GM18861 (cell line): ENCODE measurements at regions not wholly inside any gene's neighbourhood (a gene's known extent, or its start where the extent isn't known, plus 50 kb on each side); places are given as distances from the start of the nearest gene placed in this dataset.
"Not testable (repeated sequence)": the region's sequence is repeated elsewhere in the genome, so short reads cannot be mapped to it uniquely, and the experiment has no call there.

ENCODE experiments used
- ATAC-seq: cut with Tn5 transposase; IDR thresholded peaks from one replicate; pipeline ENCODE4 v1.9.1; 2021; ENCODE audit not compliant: unreplicated experiment

- peak; percentile 50 for ATAC-seq
Measured at GRCh38 chr5:63022403-63022802, 443.8 kb downstream of the LRRC70 start.

DNA sequence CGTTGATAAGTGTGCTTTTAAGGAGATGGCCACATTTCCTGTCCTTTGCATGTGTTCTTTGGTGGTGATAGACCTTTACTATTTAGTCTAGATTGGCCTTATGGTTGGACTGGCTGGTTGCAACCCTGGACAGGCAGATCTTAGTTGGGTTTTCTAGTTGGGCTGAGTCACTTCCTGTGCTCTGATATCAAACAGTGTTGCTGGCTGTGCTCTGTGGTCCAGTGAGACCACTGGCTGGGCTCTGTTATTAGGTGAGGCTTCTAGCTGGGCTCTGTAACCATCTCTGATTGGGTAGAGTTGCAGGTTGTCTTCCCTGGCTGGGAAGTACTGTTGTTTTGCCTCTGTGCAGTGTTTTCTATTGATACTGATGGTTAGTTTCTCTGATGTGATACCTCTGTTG, 432.5 kb downstream of the LRRC70 start:
- no peak for ATAC-seq

GRCh38 chr5:63008195-63008594, 429.6 kb downstream of the LRRC70 start:
- ATAC-seq: no peak

DNA sequence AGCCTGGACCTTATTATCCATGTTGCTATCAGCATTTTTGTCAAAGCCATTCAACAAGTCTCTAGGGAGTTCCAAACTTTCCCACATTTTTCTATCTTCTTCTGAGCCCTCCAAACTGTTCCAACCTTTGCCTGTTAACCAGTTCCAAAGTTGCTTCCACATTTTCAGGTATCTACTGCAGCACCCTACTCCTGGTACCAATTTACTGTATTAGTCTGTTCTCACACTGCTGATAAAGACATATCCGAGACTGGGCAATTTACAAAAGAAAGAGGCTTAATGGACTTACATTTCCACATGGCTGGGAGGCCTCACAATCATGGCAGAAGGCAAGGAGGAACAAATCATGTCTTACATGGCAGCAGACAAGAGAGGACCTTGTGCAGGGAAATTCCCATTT, 416.2 kb downstream of the LRRC70 start:
- not testable (repeated sequence) for ATAC-seq

- no peak for ATAC-seq
Measured at GRCh38 chr5:62985749-62986148, 407.1 kb downstream of the LRRC70 start.

- ATAC-seq: no peak
Measured at GRCh38 chr5:62982348-62982747, 403.7 kb downstream of the LRRC70 start.

DNA sequence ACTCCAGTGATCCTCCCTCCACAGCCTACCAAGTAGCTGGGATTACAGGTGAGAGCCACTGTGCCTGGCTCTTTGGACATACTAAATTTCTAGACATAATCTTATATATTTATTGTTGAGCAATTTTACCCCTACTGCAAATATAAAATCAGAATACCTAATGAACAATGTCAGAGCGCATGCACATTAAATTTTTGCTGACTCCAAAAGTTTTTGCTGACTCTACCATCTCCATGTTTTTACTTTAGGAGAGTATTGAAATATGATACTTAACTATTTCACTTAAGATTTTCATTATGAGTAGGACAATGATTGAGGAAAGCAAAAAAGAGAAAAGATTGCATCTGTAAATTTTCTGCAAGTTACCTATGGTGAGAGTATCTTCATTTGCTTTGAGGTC, 402.3 kb downstream of the LRRC70 start:
- no peak for ATAC-seq

DNA sequence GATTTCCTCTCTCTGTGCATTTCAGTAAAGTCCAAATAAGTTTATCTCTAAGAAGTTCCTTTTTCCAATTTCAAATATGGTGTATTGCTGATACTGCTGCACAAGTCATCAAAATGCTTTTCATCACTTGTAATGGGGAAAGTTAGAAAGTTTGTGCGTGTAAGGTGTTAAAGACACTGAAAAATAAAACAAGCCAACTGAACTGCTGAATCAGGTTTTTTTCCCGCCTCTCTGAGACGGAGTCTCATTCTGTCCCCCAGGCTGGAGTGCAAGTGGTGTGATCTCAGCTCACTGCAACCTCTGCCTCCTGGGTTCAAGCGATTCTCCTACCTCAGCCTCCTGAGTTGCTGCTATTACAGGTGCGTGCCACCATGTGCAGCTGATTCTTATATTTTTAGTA, 400.9 kb downstream of the LRRC70 start:
- ATAC-seq: no peak

GRCh38 chr5:62977661-62978060, 399.0 kb downstream of the LRRC70 start:
- ATAC-seq: no peak

DNA sequence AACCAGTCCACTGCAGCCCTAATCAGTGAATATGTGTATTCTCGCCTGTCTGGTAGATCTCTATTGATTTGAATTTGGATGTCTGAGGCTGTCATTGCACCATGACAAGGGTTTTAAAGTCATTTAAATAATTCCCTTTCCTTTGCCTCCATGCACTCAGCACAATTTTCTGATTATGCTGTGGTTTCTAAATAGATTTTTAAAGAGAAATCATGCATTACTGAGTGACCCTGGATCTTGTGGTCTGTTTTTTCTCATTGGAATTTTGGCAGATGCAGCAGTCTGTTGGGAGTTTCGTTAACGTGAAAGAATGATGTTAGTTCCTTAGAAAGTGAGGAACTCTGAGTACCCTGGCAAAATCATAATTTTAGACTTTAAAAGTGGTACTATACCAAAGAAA, 396.0 kb downstream of the LRRC70 start:
- no peak for ATAC-seq

DNA sequence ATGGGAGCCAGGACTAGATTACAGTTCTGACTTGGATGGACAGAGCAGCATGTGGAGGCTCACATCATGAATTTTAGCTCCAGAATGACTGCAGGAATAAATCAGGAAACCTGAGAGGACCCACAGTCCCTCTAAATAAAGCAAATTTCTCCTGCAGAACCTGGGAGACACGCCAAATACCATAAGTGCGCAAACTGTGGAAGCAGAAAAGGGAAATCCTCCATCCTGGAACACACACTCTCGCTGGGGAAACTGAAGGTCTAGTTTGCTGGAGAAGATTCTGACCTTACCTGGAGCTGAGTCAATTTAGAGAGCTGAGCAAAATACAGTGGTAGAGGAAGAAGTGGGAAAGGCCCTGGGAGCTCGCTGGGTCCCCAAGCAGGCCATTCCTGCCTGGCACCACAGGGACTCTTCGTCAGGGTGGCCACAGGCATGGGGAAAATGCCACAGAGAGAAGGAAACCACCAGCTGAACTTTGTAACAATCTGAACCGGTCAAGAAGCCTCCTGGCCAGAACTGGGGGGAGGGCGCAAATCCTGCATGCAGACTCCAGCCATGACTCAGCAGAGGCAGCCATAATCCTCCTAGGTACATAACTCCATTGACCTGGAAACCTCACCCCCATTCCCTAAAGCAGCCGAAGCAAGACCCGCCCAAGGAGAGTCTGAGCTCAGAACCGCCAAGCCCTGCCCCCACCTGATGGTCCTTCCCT, 390.9 kb downstream of the LRRC70 start:
- no peak for ATAC-seq

DNA sequence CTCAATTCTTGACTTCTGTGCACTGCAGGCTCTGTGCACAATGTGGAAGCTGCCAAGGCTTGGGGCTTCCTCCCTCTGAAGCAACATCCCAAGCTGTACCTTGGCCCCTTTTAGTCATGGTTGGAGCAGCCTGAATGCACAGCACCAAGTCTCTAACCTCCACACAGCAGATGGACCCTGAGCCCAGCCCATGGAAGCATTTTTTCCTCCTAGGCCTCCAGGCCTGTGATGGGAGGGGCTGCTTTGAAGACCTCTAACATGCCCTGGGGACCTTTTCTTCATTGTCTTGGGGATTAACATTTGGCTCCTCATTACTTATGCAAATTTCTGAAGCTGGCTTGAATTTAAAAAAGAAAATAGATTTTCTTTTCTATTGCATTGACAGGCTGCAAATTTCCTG, 385.8 kb downstream of the LRRC70 start:
- no peak for ATAC-seq

DNA sequence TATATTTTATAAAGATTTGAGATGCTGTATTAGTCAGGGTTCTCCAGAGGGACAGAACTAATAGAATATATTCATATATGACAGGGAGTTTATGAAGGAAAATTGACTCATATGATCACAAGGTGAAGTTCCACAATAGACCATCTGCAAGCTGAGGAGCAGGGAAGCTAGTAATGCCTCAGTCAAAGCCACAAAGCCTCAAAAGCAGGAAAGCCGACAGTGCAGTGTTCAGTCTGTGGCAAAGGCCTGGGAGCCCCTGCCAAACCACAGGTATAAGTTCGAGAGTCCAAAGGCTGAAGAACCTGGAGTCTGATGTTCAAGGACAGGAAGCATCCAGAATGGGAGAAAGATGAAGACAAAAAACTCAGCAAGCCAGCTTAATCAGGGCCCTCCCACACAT, 382.2 kb downstream of the LRRC70 start:
- no peak for ATAC-seq

GRCh38 chr5:62956597-62956996, 378.0 kb downstream of the LRRC70 start:
- no peak for ATAC-seq

DNA sequence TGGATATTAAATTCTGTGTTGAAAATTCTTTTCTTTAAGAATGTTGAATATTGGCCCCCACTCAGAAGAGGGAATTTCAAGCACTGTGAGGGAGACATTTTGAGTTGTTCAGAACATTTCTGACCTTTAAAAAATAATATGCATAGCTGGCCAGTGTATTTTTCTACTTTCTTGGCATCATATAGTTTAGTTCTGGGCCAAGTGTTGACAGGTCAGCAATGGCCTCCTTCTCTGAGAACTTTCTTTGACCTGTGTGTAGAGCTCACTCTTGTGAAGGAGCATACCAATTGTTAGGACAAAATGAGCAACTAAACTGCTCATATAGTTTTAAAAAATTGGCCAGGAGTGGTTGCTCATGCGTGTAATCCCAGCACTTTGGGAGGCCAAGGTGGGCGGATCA, 376.0 kb downstream of the LRRC70 start:
- no peak for ATAC-seq

DNA sequence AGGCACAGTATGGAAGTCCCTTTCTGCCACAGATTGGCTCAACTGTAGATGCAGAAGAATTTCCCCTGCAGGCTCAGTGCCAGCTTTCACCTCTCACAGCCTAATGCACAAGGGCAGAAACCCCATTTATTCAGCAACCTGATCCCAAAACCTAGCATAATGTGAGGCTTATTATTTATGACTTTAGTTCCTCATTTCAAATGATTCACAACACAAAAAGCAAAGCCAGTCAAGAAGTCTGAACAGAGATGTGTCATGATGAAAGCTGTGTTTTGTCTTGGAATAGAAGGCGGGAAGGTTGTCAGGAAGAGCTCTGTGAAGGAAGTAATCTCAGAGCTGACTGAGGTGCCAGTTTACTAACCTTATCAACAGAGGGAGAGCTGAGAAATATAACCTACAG, 369.7 kb downstream of the LRRC70 start:
- no peak for ATAC-seq

- ATAC-seq: no peak
Measured at GRCh38 chr5:62942384-62942783, 363.8 kb downstream of the LRRC70 start.

- ATAC-seq: no peak
Measured at GRCh38 chr5:62938927-62939326, 360.3 kb downstream of the LRRC70 start.

DNA sequence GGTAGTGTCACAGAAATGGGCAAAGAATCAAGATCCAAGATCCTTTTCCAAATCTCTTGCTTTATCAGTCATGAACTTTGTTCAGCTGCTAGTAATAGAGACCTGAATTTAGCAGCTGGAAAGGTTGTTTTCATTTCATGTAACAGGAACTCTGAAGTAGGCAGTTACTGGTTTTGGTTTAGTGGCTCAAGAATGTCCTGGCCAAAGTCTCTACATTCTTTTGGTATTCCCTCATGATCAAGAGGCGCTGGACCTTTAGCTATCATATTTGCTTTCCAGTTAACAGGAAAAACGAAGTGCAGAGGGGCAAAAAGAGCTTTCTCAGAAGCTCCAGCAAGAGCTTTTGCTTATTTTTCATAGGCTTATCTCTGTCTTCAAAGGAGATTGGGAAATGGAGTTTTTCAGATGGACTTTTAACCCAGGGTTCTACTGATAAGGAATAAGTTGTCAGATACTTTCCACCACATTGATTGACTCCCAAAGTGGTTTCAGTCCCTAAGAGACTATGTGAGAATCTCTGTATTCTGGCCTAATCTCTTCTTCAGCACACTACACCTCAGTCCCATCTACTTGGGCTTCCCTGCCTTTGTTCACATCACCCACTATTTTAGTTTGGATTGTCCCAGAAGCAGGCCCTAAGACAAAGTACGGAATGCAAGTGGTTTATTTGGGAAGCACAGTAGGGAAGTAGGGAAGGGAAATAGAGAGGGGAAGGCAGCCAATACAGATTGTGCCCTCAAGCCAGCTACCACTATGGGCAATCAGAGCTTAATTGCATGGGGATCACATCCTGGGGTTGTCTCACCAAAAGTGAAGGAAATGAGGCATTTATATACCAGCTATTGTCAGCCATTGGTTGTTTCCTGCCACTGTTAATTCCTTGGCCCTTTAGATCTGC, 359.3 kb downstream of the LRRC70 start:
- ATAC-seq: no peak

DNA sequence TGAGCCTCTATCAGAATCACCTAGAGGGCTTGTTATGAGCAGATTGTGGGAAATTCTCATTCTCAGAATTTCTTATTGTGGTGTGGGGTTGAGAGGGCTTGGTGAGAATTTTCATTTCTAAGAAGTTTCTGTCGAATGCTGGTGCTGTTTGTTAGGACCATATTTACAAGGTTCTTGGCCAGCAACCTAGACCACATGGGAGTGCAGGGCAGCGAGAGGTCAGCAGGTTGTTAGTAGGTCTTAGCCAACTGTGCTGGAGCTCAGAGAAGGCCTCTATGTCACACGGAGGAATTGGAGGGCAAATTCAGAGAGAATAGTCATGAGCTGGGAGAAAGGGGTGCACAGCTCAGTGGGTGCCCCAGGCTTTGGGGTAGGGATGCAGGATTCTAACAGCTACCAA, 357.0 kb downstream of the LRRC70 start:
- ATAC-seq: no peak

- no peak for ATAC-seq
Measured at GRCh38 chr5:62934319-62934718, 355.7 kb downstream of the LRRC70 start.

- no peak for ATAC-seq
Measured at GRCh38 chr5:62933261-62933660, 354.6 kb downstream of the LRRC70 start.
